GM23338 (cell line): ENCODE measurements at regions not wholly inside any gene's neighbourhood (a gene's known extent, or its start where the extent isn't known, plus 50 kb on each side); places are given as distances from the start of the nearest gene placed in this dataset.

Experiments used
- ATAC-seq: fragments of 200-7000 bp; cut with Tn5 transposase; 3 replicates; pipeline ENCODE4 v1.9.1; 2020
- DNase-seq: peaks from one replicate; pipeline ENCODE4 v3.0.0-alpha.2; 2015; ENCODE audit warnings: low spot score
- H2AFZ ChIP-seq: fragments of 200-600 bp; sonication (generic); 2 replicates; pipeline ENCODE4 v1.8.0; 2016; ENCODE audit warnings: antibody characterized with exemption, mild to moderate bottlenecking, moderate library complexity
- H3F3A ChIP-seq: fragments of 200-600 bp; sonication (generic); replicated peaks from 2 replicates; pipeline ENCODE4 v1.8.0; 2017; ENCODE audit warnings: antibody characterized with exemption, mixed run types, low read depth
- H3K27ac ChIP-seq: fragments of 200-600 bp; sonication (generic); 2 replicates; pipeline ENCODE4 v1.6.1; 2016; ENCODE audit warnings: low read depth
- H3K27me3 ChIP-seq: fragments of 200-600 bp; sonication (generic); 2 replicates; pipeline ENCODE4 v1.8.0; 2016; ENCODE audit warnings: mild to moderate bottlenecking, mixed run types, moderate library complexity; ENCODE audit not compliant: insufficient read depth
- H3K36me3 ChIP-seq: fragments of 200-600 bp; sonication (generic); 2 replicates; pipeline ENCODE4 v1.8.0; 2016; ENCODE audit warnings: mild to moderate bottlenecking; ENCODE audit not compliant: insufficient read depth
- H3K4me1 ChIP-seq: fragments of 200-600 bp; sonication (generic); 2 replicates; pipeline ENCODE4 v1.8.0; 2016; ENCODE audit warnings: mild to moderate bottlenecking, moderate library complexity; ENCODE audit not compliant: insufficient read depth
- H3K4me2 ChIP-seq: fragments of 200-600 bp; sonication (generic); 2 replicates; pipeline ENCODE4 v1.7.1; 2017; ENCODE audit warnings: mixed run types
- H3K4me3 ChIP-seq: fragments of 200-600 bp; sonication (generic); 2 replicates; pipeline ENCODE4 v1.6.1; 2016; ENCODE audit warnings: mixed run types
- H3K79me2 ChIP-seq: fragments of 200-600 bp; sonication (generic); replicated peaks from 2 replicates; pipeline ENCODE4 v1.8.0; 2017; ENCODE audit warnings: mild to moderate bottlenecking; ENCODE audit not compliant: insufficient read depth
- H3K9me2 ChIP-seq: fragments of 200-600 bp; sonication (generic); 2 replicates; pipeline ENCODE4 v1.8.0; 2017; ENCODE audit not compliant: insufficient read depth
- H4K20me1 ChIP-seq: fragments of 200-600 bp; sonication (generic); replicated peaks from 2 replicates; pipeline ENCODE4 v1.8.0; 2017; ENCODE audit warnings: mild to moderate bottlenecking; ENCODE audit not compliant: insufficient read depth
- H3K27ac Mint-ChIP-seq: 2 replicates; pipeline ENCODE4 v1.8.0; 2020; ENCODE audit warnings: inconsistent platforms, mild to moderate bottlenecking, moderate library complexity, mixed read lengths
- H3K27me3 Mint-ChIP-seq: 3 replicates; pipeline ENCODE4 v1.8.0; 2022; ENCODE audit warnings: low read depth, mild to moderate bottlenecking, moderate library complexity, mixed read lengths, inconsistent platforms; ENCODE audit not compliant: insufficient read depth, poor library complexity
- H3K36me3 Mint-ChIP-seq: 3 replicates; pipeline ENCODE4 v1.8.0; 2021; ENCODE audit warnings: low read depth, mild to moderate bottlenecking, inconsistent platforms, moderate library complexity, mixed read lengths
- H3K4me1 Mint-ChIP-seq: 3 replicates; pipeline ENCODE4 v1.8.0; 2020; ENCODE audit warnings: mild to moderate bottlenecking, inconsistent platforms, mixed read lengths
- H3K4me3 Mint-ChIP-seq: 3 replicates; pipeline ENCODE4 v1.8.0; 2021; ENCODE audit warnings: moderate library complexity, mild to moderate bottlenecking, inconsistent platforms, mixed read lengths
- H3K9me3 Mint-ChIP-seq: 3 replicates; pipeline ENCODE4 v1.8.0; 2020; ENCODE audit warnings: moderate library complexity, mild to moderate bottlenecking, inconsistent platforms, mixed read lengths
- CREB1 ChIP-seq: fragments of 250-450 bp; sonication (Bioruptor Pico); IDR thresholded peaks from 2 replicates; pipeline ENCODE4 v1.5.0; 2020; ENCODE audit warnings: low read depth, mild to moderate bottlenecking, moderate library complexity
- EZH2 ChIP-seq: fragments of 200-600 bp; sonication (generic); IDR thresholded peaks from one replicate; pipeline ENCODE4 v1.8.0; 2017; ENCODE audit warnings: antibody characterized with exemption, mild to moderate bottlenecking, low read depth; ENCODE audit not compliant: unreplicated experiment
- EZH2phosphoT487 ChIP-seq: fragments of 200-600 bp; sonication (generic); IDR thresholded peaks from one replicate; pipeline ENCODE4 v1.8.1; 2018; ENCODE audit warnings: antibody characterized with exemption; ENCODE audit not compliant: unreplicated experiment
- NANOG ChIP-seq: IDR thresholded peaks from 2 replicates; pipeline ENCODE4 v1.6.1; 2016; ENCODE audit warnings: antibody characterized with exemption, borderline replicate concordance
- ZNF114 ChIP-seq: fragments of 250-450 bp; sonication (Bioruptor Pico); IDR thresholded peaks from 2 replicates; pipeline ENCODE4 v1.5.0; 2020; ENCODE audit warnings: mild to moderate bottlenecking, moderate library complexity
- ZNF462 ChIP-seq: fragments of 250-450 bp; sonication (Bioruptor Pico); IDR thresholded peaks from 2 replicates; pipeline ENCODE4 v1.5.0; 2020; ENCODE audit warnings: mild to moderate bottlenecking, moderate library complexity
- TF ChIP-seq, protein P1 (sequence below): IDR thresholded peaks from 2 replicates; pipeline ENCODE4 v1.6.1; 2016; ENCODE audit warnings: antibody characterized with exemption

DNA sequence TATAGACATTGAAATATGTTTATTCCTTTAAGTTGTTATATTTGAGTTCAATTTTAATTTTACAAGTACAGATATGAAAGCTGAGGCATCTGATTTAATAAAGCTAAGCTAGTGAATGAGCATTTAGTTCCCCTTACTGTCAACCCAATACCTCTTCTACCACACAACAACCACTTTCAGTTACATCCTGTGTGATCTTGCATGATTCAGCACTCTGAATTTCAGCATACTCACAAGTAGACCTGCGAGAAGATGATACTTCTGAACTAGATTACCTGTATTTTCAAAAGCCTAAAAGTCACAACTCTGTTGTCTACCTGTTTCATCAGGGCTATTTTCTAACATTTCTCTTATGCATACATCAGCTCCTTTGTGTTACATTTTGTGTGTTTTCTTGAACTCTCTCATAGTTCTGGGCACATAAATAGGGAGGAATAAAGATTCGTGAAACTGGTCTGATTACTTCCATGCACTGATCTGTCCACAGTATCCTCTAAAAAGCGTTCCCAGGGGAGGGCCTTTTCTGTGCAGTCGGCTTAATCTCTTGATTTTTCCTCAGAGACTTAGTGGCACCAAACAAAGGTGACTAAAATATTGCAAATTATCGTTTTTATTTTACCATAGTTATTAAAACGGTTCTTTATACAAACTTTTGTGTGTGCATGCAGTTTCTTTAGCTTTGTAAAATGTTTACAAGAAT lies 2025.5 kb upstream of the NUDT12 start (continued):
- no peak for TF ChIP-seq ZNF462
- no peak for TF ChIP-seq CREB1 (CRISPR knock-in tag)
- no peak for TF ChIP-seq ZNF114 (CRISPR knock-in tag)
- no peak for TF ChIP-seq EZH2phosphoT487
- TF ChIP-seq, protein P1, sequence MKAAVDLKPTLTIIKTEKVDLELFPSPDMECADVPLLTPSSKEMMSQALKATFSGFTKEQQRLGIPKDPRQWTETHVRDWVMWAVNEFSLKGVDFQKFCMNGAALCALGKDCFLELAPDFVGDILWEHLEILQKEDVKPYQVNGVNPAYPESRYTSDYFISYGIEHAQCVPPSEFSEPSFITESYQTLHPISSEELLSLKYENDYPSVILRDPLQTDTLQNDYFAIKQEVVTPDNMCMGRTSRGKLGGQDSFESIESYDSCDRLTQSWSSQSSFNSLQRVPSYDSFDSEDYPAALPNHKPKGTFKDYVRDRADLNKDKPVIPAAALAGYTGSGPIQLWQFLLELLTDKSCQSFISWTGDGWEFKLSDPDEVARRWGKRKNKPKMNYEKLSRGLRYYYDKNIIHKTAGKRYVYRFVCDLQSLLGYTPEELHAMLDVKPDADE = no peak
- TF ChIP-seq NANOG = no peak

- H3K27ac Mint-ChIP-seq = no peak overlapping the region
- no peak for ATAC-seq
- H3K4me1 Mint-ChIP-seq = no peaks in the 10 kb centered on the region
- no peak for TF ChIP-seq EZH2
- no peak for TF ChIP-seq ZNF462
- TF ChIP-seq ZNF114 (CRISPR knock-in tag) = no peak
Measured at GRCh38 chr5:105581988-105582690, 2019.5 kb upstream of the NUDT12 start.

More at GRCh38 chr5:105581988-105582690, 2019.5 kb upstream of the NUDT12 start:
- Histone ChIP-seq H3K27me3 (no peaks in the 10 kb centered on the region), H3K4me1 (no peaks in the 10 kb centered on the region), H3K9me2 (peaks cover 9% of the 10 kb centered on the region; the same call in 1 of the 2 replicates), H4K20me1 (no peaks in the 10 kb centered on the region), H3K4me2 (no peak overlapping the region), H3K36me3 (no peaks in the 10 kb centered on the region), H3F3A (no peaks in the 10 kb centered on the region), H2AFZ (no peak overlapping the region), H3K27ac (no peak overlapping the region), H3K79me2 (no peaks in the 10 kb centered on the region), H3K4me3 (no peak overlapping the region)
- no peak for DNase-seq
- no peaks in the 10 kb centered on the region; the same call in 2 of the 3 replicates for H3K36me3 Mint-ChIP-seq
- no peaks in the 10 kb centered on the region for H3K27me3 Mint-ChIP-seq
- H3K9me3 Mint-ChIP-seq = no peaks in the 10 kb centered on the region; the same call in 2 of the 3 replicates
- H3K4me3 Mint-ChIP-seq = no peak overlapping the region
